Retinal pigment epithelial cell (primary cell): ENCODE measurements at regions not wholly inside any gene's neighbourhood (a gene's known extent, or its start where the extent isn't known, plus 50 kb on each side); places are given as distances from the start of the nearest gene placed in this dataset.

Experiments used
- DNase-seq: peaks from one replicate; pipeline ENCODE4 v3.0.0-alpha.2; 2010; ENCODE audit warnings: low read depth
- H3K4me3 ChIP-seq: 2 replicates; pipeline ENCODE4 v1.5.1; 2011; ENCODE audit warnings: mild to moderate bottlenecking, low read length, control low read depth, moderate library complexity
- TF ChIP-seq, protein P1 (sequence below): conservative IDR thresholded peaks from 2 replicates; pipeline ENCODE4 v1.5.1; 2011; ENCODE audit warnings: low read depth, low read length, control low read depth, inconsistent platforms

- DNase-seq = no peak
- TF ChIP-seq, protein P1, sequence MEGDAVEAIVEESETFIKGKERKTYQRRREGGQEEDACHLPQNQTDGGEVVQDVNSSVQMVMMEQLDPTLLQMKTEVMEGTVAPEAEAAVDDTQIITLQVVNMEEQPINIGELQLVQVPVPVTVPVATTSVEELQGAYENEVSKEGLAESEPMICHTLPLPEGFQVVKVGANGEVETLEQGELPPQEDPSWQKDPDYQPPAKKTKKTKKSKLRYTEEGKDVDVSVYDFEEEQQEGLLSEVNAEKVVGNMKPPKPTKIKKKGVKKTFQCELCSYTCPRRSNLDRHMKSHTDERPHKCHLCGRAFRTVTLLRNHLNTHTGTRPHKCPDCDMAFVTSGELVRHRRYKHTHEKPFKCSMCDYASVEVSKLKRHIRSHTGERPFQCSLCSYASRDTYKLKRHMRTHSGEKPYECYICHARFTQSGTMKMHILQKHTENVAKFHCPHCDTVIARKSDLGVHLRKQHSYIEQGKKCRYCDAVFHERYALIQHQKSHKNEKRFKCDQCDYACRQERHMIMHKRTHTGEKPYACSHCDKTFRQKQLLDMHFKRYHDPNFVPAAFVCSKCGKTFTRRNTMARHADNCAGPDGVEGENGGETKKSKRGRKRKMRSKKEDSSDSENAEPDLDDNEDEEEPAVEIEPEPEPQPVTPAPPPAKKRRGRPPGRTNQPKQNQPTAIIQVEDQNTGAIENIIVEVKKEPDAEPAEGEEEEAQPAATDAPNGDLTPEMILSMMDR = no peak
- H3K4me3 ChIP-seq = no peak overlapping the region
Measured at GRCh38 chr10:53135213-53135896, 362.8 kb upstream of the MBL2 start.

DNA sequence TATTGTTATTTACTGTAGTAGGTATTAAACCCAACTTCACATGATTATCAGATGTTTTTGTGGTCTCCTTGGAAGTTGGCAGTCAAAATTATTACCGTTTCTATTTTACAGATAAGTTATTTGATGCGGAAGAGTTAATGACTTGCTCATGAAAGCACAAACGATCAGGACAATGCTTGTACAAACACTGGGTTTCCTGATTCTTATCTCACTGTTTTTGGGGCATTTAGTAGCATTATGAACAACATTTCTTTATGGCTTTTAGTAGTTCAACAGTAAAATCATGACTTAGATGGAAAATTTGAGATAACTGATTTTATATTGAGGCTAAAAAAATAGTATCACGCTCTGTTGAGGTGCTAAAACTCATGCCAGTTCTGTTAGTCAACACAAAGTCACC, 361.5 kb upstream of the MBL2 start:
- TF ChIP-seq, protein P1 = no peak

DNA sequence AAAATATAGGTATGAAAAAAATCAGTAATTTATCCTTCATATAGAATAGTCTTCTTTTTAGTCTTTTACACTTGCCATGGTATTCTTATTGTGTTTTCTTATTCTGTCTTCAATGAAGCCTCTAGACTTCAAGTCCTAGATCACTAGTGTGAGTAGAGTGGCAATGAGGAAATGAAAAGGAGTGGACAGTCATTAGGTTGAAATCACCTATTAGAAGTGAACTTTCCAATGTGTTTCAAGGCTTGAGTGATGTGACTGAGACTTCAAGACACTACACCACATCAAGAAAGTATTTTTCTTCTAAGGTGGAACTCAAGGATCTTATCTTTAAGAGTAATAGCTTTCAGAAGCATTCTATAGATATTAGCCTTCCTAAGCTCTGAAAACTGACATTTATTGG, 357.8 kb upstream of the MBL2 start:
- TF ChIP-seq, protein P1 = no peak
- DNase-seq = no peak
- H3K4me3 ChIP-seq = no peak overlapping the region

More for the DNA sequence above, 361.5 kb upstream of the MBL2 start:
- H3K4me3 ChIP-seq = no peak overlapping the region
- DNase-seq = no peak

- TF ChIP-seq, protein P1 = no peak
- no peak overlapping the region for H3K4me3 ChIP-seq
- no peak for DNase-seq
Measured at GRCh38 chr10:53127686-53128085, 355.1 kb upstream of the MBL2 start.

DNA sequence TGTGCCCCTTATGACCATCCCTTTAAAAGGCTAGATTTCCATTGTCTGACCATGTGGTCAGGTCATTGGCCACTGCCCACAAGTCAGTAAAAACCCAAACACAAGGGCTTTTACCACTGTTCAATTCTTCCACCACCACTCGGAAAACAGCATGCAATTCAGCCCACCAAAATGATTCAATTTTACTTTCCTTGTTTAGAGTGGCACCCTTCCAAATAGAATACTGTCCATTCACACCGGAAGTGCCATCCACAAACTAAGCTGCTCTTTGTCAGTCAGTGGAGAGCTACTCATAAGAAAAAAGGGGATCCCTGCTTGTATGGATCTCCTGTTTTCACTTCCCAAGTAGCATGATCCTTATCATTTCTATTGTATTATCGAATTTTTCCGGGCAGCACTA, 350.7 kb upstream of the MBL2 start:
- H3K4me3 ChIP-seq = no peak overlapping the region
- TF ChIP-seq, protein P1 = no peak
- no peak for DNase-seq

DNA sequence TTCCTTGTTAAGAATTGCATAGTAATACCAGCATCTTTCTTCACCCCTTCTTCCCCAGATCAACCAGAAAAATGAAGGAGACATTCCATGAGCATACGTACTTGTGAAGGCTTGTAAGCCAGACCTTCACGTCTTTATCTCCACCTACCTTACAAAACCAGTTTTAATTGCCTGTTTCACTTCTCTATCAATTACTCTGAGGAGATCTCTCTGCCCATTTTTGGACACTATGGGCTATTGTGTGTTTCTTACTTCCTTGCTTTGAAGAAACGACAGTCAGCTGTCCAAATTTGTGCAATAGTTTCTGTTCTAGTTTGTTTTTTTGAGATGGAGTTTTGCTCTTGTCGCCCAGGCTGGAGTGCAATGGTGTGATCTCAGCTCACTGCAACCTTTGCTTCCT, 349.7 kb upstream of the MBL2 start:
- no peak overlapping the region for H3K4me3 ChIP-seq
- DNase-seq = no peak
- TF ChIP-seq, protein P1 = no peak

DNA sequence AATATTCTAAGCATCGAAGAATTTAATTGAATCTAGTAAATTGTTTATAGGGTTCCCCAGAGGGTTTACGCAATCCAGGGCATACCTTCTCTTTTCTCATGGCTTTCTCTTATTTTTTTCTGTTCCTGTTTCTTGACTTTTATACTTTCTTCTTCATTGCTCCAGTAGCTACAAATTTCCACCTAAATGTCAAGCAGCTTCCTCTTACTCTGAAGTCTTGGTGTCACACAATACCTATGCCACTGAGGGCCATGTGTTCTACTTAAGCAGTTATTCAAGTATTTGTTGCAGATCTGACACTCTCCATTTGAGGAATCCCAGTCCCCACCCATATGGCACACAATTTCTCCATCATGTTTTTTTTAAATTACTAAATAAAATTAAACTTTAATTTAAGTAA, 343.1 kb upstream of the MBL2 start:
- DNase-seq = no peak
- no peak overlapping the region for H3K4me3 ChIP-seq
- TF ChIP-seq, protein P1 = no peak
